CD4-positive, alpha-beta memory T cell (primary cell): ENCODE measurements at regions not wholly inside any gene's neighbourhood (a gene's known extent, or its start where the extent isn't known, plus 50 kb on each side); places are given as distances from the start of the nearest gene placed in this dataset.

ENCODE experiments used
- CTCF ChIA-PET: fragments of 350-600 bp; sonication (Branson Sonifier 250); formaldehyde crosslinking; loops from one replicate; lab custom pipeline; 2021; ENCODE audit warnings: inconsistent platforms; ENCODE audit not compliant: partially characterized antibody; lab: Charles Lee
- POLR2A ChIA-PET: fragments of 350-600 bp; sonication (Branson Sonifier 250); formaldehyde crosslinking; loops from one replicate; lab custom pipeline; 2021; ENCODE audit not compliant: partially characterized antibody; lab: Charles Lee
- DNase-seq, 5 donors: peaks; one replicate each; pipeline versions ENCODE4 v3.0.0 to v3.0.0-alpha.2; 2020 to 2022; ENCODE audit warnings: mixed read lengths in 1 of 5
- H3K27ac ChIP-seq: one replicate; pipeline ENCODE4 v1.7.0; 2013; ENCODE audit warnings: low read depth, low read length
- H3K27me3 ChIP-seq: 2 replicates; pipeline ENCODE4 v1.7.0; 2013; ENCODE audit warnings: mild to moderate bottlenecking, low read length, moderate library complexity; ENCODE audit not compliant: insufficient read depth
- H3K36me3 ChIP-seq: 2 replicates; pipeline ENCODE4 v1.7.0; 2013; ENCODE audit warnings: mild to moderate bottlenecking, low read length, moderate library complexity; ENCODE audit not compliant: insufficient read depth
- H3K4me1 ChIP-seq: 2 replicates; pipeline ENCODE4 v1.7.0; 2013; ENCODE audit warnings: mild to moderate bottlenecking, low read length, moderate library complexity; ENCODE audit not compliant: insufficient read depth
- H3K4me3 ChIP-seq, 2 donors: one replicate each; pipeline ENCODE4 v1.7.0; 2013; ENCODE audit warnings: low read length in 2 of 2, mild to moderate bottlenecking in 1 of 2
- H3K9me3 ChIP-seq, 2 donors: one replicate each; pipeline ENCODE4 v1.7.0; 2013; ENCODE audit warnings: low read length in 2 of 2, control low read depth in 1 of 2; ENCODE audit not compliant: control insufficient read depth in 1 of 2
- H3K27ac Mint-ChIP-seq, 7 donors: one replicate each; pipeline ENCODE4 v1.8.0; 2020 to 2021; ENCODE audit warnings: mixed read lengths in 7 of 7, mild to moderate bottlenecking in 6 of 7, inconsistent platforms in 3 of 7, moderate library complexity in 3 of 7
- H3K27me3 Mint-ChIP-seq, 2 donors: one replicate each; pipeline ENCODE4 v1.8.0; 2020 to 2021; ENCODE audit warnings: mixed read lengths in 2 of 2
- H3K36me3 Mint-ChIP-seq, 2 donors: one replicate each; pipeline ENCODE4 v1.8.0; 2020 to 2021; ENCODE audit warnings: mixed read lengths in 2 of 2, inconsistent platforms in 1 of 2, mild to moderate bottlenecking in 1 of 2
- H3K4me1 Mint-ChIP-seq, 4 donors: one replicate each; pipeline ENCODE4 v1.8.0; 2020 to 2021; ENCODE audit warnings: mixed read lengths in 4 of 4, mild to moderate bottlenecking in 1 of 4
- H3K4me3 Mint-ChIP-seq, 8 donors: one replicate each; pipeline ENCODE4 v1.8.0; 2020 to 2021; ENCODE audit warnings: mixed read lengths in 8 of 8, mild to moderate bottlenecking in 7 of 8, moderate library complexity in 6 of 8, inconsistent platforms in 3 of 8
- H3K9me3 Mint-ChIP-seq, 8 donors: one replicate each; pipeline ENCODE4 v1.8.0; 2020 to 2021; ENCODE audit warnings: mixed read lengths in 8 of 8, mild to moderate bottlenecking in 5 of 8, inconsistent platforms in 3 of 8, moderate library complexity in 1 of 8
- intact Hi-C: fragments of 100-400 bp; cut with micrococcal nuclease; formaldehyde crosslinking; loops from one replicate; pipeline ENCODE4 v1.15.1; 2023

- Histone ChIP-seq H3K27ac (no peak overlapping the region), H3K4me1 (no peaks in the 10 kb centered on the region), H3K36me3 (no peaks in the 10 kb centered on the region), H3K27me3 (no peaks in the 10 kb centered on the region), H3K9me3 (peaks cover 0 to 8% of the 10 kb centered on the region in 2 donors), H3K4me3 (no peak overlapping the region)
- no peaks in the 10 kb centered on the region for H3K27me3 Mint-ChIP-seq
- H3K27ac Mint-ChIP-seq, result no peak overlapping the region
- no peaks in the 10 kb centered on the region for H3K4me1 Mint-ChIP-seq
- intact Hi-C loops, result no loop called here
- POLR2A ChIA-PET, result no interaction called here
- H3K4me3 Mint-ChIP-seq, result no peak overlapping the region
- CTCF ChIA-PET, result no interaction called here
- peaks cover 0 to 20% (median 12%) of the 10 kb centered on the region in 8 donors for H3K9me3 Mint-ChIP-seq
- DNase-seq, result no peak
- no peaks in the 10 kb centered on the region for H3K36me3 Mint-ChIP-seq
Observed at GRCh38 chr1:105686874-105687690, 1369.4 kb upstream of the PRMT6 start.

- Histone ChIP-seq H3K36me3 (no peaks in the 10 kb centered on the region), H3K4me1 (no peaks in the 10 kb centered on the region), H3K27me3 (no peaks in the 10 kb centered on the region), H3K27ac (no peak overlapping the region), H3K4me3 (no peak overlapping the region), H3K9me3 (no peaks in the 10 kb centered on the region)
- Mint-ChIP-seq H3K9me3 (peaks cover 0 to 19% (median 13%) of the 10 kb centered on the region in 8 donors), H3K4me1 (no peaks in the 10 kb centered on the region), H3K36me3 (no peaks in the 10 kb centered on the region), H3K27ac (no peak overlapping the region), H3K27me3 (no peaks in the 10 kb centered on the region), H3K4me3 (no peak overlapping the region)
- intact Hi-C loops, result no loop called here
- ChIA-PET POLR2A (no interaction called here), CTCF (no interaction called here)
- DNase-seq, result no peak
Observed at GRCh38 chr1:105700723-105701122, 1355.8 kb upstream of the PRMT6 start.

GRCh38 chr1:105724286-105724685 is 1332.2 kb upstream of the PRMT6 start:
- Histone ChIP-seq H3K4me1 (no peaks in the 10 kb centered on the region), H3K27ac (no peak overlapping the region), H3K27me3 (no peaks in the 10 kb centered on the region), H3K9me3 (no peaks in the 10 kb centered on the region), H3K36me3 (no peaks in the 10 kb centered on the region), H3K4me3 (no peak overlapping the region)
- H3K4me1 Mint-ChIP-seq, result no peaks in the 10 kb centered on the region
- H3K9me3 Mint-ChIP-seq, result peaks cover 0 to 29% (median 12%) of the 10 kb centered on the region in 8 donors
- DNase-seq, result no peak
- CTCF ChIA-PET, result no interaction called here
- no peaks in the 10 kb centered on the region for H3K36me3 Mint-ChIP-seq
- POLR2A ChIA-PET, result no interaction called here
- H3K27ac Mint-ChIP-seq, result no peak overlapping the region
- H3K27me3 Mint-ChIP-seq, result no peaks in the 10 kb centered on the region
- intact Hi-C loops, result no loop called here
- no peak overlapping the region for H3K4me3 Mint-ChIP-seq

GRCh38 chr1:105730701-105731100 is 1325.8 kb upstream of the PRMT6 start:
- no peak overlapping the region for H3K4me3 ChIP-seq
- no peaks in the 10 kb centered on the region for H3K4me1 ChIP-seq
- H3K27me3 ChIP-seq, result no peaks in the 10 kb centered on the region
- Mint-ChIP-seq H3K4me1 (no peaks in the 10 kb centered on the region), H3K27ac (no peak overlapping the region), H3K4me3 (no peak overlapping the region), H3K27me3 (no peaks in the 10 kb centered on the region), H3K36me3 (no peaks in the 10 kb centered on the region), H3K9me3 (peaks cover 0 to 15% (median 10%) of the 10 kb centered on the region in 8 donors)
- no peaks in the 10 kb centered on the region for H3K9me3 ChIP-seq
- no peak overlapping the region for H3K27ac ChIP-seq
- intact Hi-C loops, result no loop called here
- ChIA-PET CTCF (no interaction called here), POLR2A (no interaction called here)
- H3K36me3 ChIP-seq, result no peaks in the 10 kb centered on the region
- DNase-seq, result no peak

- POLR2A ChIA-PET, result no interaction called here
- Histone ChIP-seq H3K27me3 (no peaks in the 10 kb centered on the region), H3K4me1 (no peaks in the 10 kb centered on the region), H3K27ac (no peak overlapping the region), H3K9me3 (peaks cover 0 to 5% of the 10 kb centered on the region in 2 donors), H3K4me3 (no peak overlapping the region), H3K36me3 (no peaks in the 10 kb centered on the region)
- peaks cover 0 to 16% (median 11%) of the 10 kb centered on the region in 8 donors for H3K9me3 Mint-ChIP-seq
- H3K27me3 Mint-ChIP-seq, result no peaks in the 10 kb centered on the region
- intact Hi-C loops, result no loop called here
- no peak overlapping the region for H3K27ac Mint-ChIP-seq
- CTCF ChIA-PET, result no interaction called here
- DNase-seq, result no peak
- H3K4me1 Mint-ChIP-seq, result no peaks in the 10 kb centered on the region
- H3K36me3 Mint-ChIP-seq, result no peaks in the 10 kb centered on the region
- no peak overlapping the region for H3K4me3 Mint-ChIP-seq
Observed at GRCh38 chr1:105736349-105736748, 1320.1 kb upstream of the PRMT6 start.

- H3K4me1 Mint-ChIP-seq, result no peaks in the 10 kb centered on the region
- Histone ChIP-seq H3K27me3 (no peaks in the 10 kb centered on the region), H3K36me3 (no peaks in the 10 kb centered on the region), H3K4me3 (no peak overlapping the region), H3K9me3 (no peaks in the 10 kb centered on the region), H3K4me1 (no peaks in the 10 kb centered on the region), H3K27ac (no peak overlapping the region)
- CTCF ChIA-PET, result no interaction called here
- H3K36me3 Mint-ChIP-seq, result no peaks in the 10 kb centered on the region
- POLR2A ChIA-PET, result no interaction called here
- no peaks in the 10 kb centered on the region for H3K27me3 Mint-ChIP-seq
- H3K4me3 Mint-ChIP-seq, result no peak overlapping the region
- no peak overlapping the region for H3K27ac Mint-ChIP-seq
- intact Hi-C loops, result no loop called here
- no peak for DNase-seq
- H3K9me3 Mint-ChIP-seq, result peaks cover 2 to 28% (median 15%) of the 10 kb centered on the region in 8 donors
Observed at GRCh38 chr1:105779727-105780126, 1276.7 kb upstream of the PRMT6 start.

- no peak overlapping the region for H3K27ac ChIP-seq
- no peak overlapping the region for H3K27ac Mint-ChIP-seq
- no peaks in the 10 kb centered on the region for H3K9me3 ChIP-seq
- no peaks in the 10 kb centered on the region for H3K4me1 Mint-ChIP-seq
- no peaks in the 10 kb centered on the region for H3K27me3 ChIP-seq
- ChIA-PET CTCF (no interaction called here), POLR2A (no interaction called here)
- H3K4me3 ChIP-seq, result no peak overlapping the region
- H3K4me3 Mint-ChIP-seq, result no peak overlapping the region
- no peaks in the 10 kb centered on the region for H3K36me3 Mint-ChIP-seq
- H3K4me1 ChIP-seq, result no peaks in the 10 kb centered on the region
- peaks cover 0 to 25% (median 9%) of the 10 kb centered on the region in 8 donors for H3K9me3 Mint-ChIP-seq
- intact Hi-C loops, result no loop called here
- H3K27me3 Mint-ChIP-seq, result no peaks in the 10 kb centered on the region
- no peak for DNase-seq
- no peaks in the 10 kb centered on the region for H3K36me3 ChIP-seq
Observed at GRCh38 chr1:105785021-105785420, 1271.5 kb upstream of the PRMT6 start.
